ENCODE measurements at regions not wholly inside any gene's neighbourhood (a gene's known extent, or its start where the extent isn't known, plus 50 kb on each side); places are given as distances from the start of the nearest gene placed in this dataset.

DNA sequence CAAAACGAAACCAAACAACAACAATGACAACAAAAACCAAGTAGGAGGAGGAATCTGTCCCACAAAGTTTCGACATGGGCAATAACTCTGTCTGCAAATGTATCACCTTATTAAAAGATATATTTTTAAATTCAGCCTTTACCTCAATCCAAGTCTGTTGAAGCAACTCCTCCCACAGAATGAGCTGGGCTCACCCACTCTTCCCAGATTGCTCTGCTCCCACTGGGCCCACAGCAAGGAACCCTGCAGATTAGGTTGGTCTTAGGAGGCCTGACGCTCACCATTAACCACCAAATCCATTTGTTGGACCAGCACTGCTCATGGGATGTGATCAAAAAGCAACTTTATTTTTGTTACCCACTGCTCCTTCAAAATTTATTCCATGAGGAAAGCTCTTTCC lies 114.7 kb upstream of the CDC42BPA start:
- Mint-ChIP-seq H3K27me3 (ENCODE audit: unreplicated experiment) (no peaks in the 10 kb centered on the region), H3K9me3 (ENCODE audit: unreplicated experiment) (no peaks in the 10 kb centered on the region), H3K36me3 (ENCODE audit: unreplicated experiment) (no peaks in the 10 kb centered on the region), H3K27ac (ENCODE audit: unreplicated experiment) (peak overlapping the region; percentile 94), H3K4me3 (ENCODE audit: unreplicated experiment) (no peak overlapping the region), H3K4me1 (ENCODE audit: unreplicated experiment) (peaks cover 64% of the 10 kb centered on the region)
- TF ChIP-seq, protein P1, sequence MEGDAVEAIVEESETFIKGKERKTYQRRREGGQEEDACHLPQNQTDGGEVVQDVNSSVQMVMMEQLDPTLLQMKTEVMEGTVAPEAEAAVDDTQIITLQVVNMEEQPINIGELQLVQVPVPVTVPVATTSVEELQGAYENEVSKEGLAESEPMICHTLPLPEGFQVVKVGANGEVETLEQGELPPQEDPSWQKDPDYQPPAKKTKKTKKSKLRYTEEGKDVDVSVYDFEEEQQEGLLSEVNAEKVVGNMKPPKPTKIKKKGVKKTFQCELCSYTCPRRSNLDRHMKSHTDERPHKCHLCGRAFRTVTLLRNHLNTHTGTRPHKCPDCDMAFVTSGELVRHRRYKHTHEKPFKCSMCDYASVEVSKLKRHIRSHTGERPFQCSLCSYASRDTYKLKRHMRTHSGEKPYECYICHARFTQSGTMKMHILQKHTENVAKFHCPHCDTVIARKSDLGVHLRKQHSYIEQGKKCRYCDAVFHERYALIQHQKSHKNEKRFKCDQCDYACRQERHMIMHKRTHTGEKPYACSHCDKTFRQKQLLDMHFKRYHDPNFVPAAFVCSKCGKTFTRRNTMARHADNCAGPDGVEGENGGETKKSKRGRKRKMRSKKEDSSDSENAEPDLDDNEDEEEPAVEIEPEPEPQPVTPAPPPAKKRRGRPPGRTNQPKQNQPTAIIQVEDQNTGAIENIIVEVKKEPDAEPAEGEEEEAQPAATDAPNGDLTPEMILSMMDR (IDR thresholded peaks at IDR 0.05) = no peak
- DNase-seq (ENCODE audit: extremely low spot score, unreplicated experiment) = no peak

DNA sequence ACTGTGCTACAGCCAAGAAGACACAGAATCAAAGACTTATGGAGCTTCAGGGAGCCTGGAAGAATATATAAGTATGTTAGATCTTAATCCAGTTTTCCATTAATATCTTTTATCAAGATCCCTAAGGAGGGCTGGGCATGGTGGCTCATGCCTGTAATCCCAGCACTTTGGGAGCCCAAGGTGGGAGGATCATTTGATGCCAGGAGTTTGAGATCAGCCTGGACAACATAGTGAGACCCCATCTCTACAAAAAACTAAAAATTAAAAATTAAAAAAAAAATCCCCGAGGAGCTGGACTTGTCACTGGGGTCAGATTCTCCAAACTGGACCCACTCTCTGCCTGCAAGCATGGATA lies 113.9 kb upstream of the CDC42BPA start:
- Mint-ChIP-seq H3K36me3 (ENCODE audit: unreplicated experiment) (no peaks in the 10 kb centered on the region), H3K4me1 (ENCODE audit: unreplicated experiment) (peaks cover 66% of the 10 kb centered on the region), H3K27me3 (ENCODE audit: unreplicated experiment) (no peaks in the 10 kb centered on the region), H3K4me3 (ENCODE audit: unreplicated experiment) (no peak overlapping the region), H3K27ac (ENCODE audit: unreplicated experiment) (peak overlapping the region; percentile 94), H3K9me3 (ENCODE audit: unreplicated experiment) (no peaks in the 10 kb centered on the region)
- no peak for DNase-seq (ENCODE audit: extremely low spot score, unreplicated experiment)
- TF ChIP-seq, protein P1 (IDR thresholded peaks at IDR 0.05) = no peak

DNA sequence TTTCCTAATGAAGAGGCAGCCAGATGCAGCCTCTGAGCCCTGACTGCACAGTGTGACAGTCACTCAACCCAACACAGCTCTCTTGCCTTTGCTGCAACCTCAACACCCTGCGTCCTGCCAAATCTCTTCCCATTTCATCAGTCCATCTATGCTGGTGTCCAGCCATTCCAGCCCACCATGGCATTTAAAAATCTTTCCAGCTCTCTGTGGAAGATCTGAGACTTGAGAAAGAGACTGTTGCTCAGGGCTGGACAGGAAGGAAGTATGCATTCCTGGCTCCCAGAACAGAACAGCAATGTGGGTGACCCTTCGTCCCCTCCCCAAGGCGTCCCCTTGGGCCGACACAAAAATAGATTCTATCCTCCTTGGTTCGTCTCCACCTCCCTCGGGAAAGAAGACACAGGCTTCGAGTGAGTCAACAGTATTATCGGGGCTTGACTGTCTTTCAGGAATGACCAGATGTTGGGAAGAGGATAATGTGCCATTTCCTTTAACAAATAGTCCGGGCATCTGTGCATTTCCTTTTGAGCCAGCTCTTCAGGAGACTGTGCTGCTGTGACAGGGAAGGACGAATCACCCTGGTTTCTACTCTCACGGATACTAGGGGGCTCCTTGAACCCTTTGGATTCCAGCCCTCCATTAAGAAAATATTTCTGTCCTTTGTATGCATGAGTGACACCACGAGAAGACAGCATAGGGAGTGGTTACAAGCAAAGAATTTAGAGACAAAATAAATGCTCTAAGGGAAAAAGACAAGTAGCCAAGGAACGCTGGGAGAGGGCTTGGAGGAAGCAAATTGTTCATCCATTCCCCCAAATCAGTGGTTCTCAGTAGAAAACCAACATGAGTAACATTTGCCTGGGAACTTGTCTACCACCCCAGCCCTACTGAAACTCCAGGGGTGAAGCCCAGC lies 111.4 kb upstream of the CDC42BPA start:
- TF ChIP-seq, protein P1 (IDR thresholded peaks at IDR 0.05) = no peak
- H3K36me3 Mint-ChIP-seq (ENCODE audit: unreplicated experiment) = no peaks in the 10 kb centered on the region
- H3K27ac Mint-ChIP-seq (ENCODE audit: unreplicated experiment) = peak overlapping the region; percentile 94
- peak overlapping the region; percentile 52 for H3K4me3 Mint-ChIP-seq (ENCODE audit: unreplicated experiment)
- DNase-seq (ENCODE audit: extremely low spot score, unreplicated experiment) = no peak
- H3K9me3 Mint-ChIP-seq (ENCODE audit: unreplicated experiment) = no peaks in the 10 kb centered on the region
- peaks cover 58% of the 10 kb centered on the region for H3K4me1 Mint-ChIP-seq (ENCODE audit: unreplicated experiment)
- no peaks in the 10 kb centered on the region for H3K27me3 Mint-ChIP-seq (ENCODE audit: unreplicated experiment)

DNA sequence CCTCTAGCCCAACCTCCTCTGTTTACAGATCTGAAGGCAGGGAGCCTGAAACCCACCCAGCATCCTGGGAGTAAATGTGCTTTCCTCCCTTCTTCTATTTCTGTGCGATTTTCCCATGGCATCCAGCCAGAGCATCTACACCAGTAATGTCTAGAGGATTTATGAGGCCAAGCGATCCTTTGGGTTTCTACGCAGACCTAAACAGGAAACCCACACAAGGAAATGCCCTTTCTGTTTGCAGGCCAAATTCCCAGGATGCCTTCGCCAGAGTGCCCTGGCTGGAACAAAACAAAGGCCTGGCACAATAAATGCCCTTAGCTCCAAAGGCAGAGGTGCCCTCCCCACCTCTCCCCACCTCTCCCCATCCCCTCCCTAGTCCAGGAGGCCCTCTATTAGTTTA lies 110.5 kb upstream of the CDC42BPA start:
- peaks cover 63% of the 10 kb centered on the region for H3K4me1 Mint-ChIP-seq (ENCODE audit: unreplicated experiment)
- no peaks in the 10 kb centered on the region for H3K9me3 Mint-ChIP-seq (ENCODE audit: unreplicated experiment)
- TF ChIP-seq, protein P1 (IDR thresholded peaks at IDR 0.05) = no peak
- no peaks in the 10 kb centered on the region for H3K27me3 Mint-ChIP-seq (ENCODE audit: unreplicated experiment)
- peak overlapping the region; percentile 94 for H3K27ac Mint-ChIP-seq (ENCODE audit: unreplicated experiment)
- H3K36me3 Mint-ChIP-seq (ENCODE audit: unreplicated experiment) = no peaks in the 10 kb centered on the region
- DNase-seq (ENCODE audit: extremely low spot score, unreplicated experiment) = no peak
- H3K4me3 Mint-ChIP-seq (ENCODE audit: unreplicated experiment) = peak overlapping the region; percentile 52

DNA sequence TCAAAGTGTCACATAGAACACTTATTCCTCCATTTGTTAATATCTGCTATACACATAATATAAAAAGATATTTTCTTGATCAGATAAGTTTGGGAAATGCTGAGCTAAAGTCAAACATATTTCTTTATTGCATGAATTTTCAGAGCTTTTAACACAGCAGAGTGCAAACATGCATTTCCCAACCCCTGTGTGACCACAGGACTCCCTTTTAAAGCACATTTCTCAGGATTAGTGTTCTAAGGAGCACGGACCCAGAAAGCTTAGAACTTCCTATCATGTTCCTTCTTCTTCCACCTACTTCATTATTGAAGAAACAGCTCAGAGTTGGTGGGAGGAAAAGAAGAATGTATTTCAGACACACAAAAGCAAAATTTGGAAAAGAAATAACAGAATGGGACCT lies 109.1 kb upstream of the CDC42BPA start:
- Mint-ChIP-seq H3K36me3 (ENCODE audit: unreplicated experiment) (no peaks in the 10 kb centered on the region), H3K4me3 (ENCODE audit: unreplicated experiment) (no peak overlapping the region), H3K4me1 (ENCODE audit: unreplicated experiment) (peaks cover 58% of the 10 kb centered on the region), H3K27me3 (ENCODE audit: unreplicated experiment) (no peaks in the 10 kb centered on the region), H3K9me3 (ENCODE audit: unreplicated experiment) (no peaks in the 10 kb centered on the region), H3K27ac (ENCODE audit: unreplicated experiment) (peak overlapping the region; percentile 41)
- TF ChIP-seq, protein P1 (IDR thresholded peaks at IDR 0.05) = no peak
- no peak for DNase-seq (ENCODE audit: extremely low spot score, unreplicated experiment)

Data from osteocyte (in vitro differentiated cells).